ENCODE measurements at regions not wholly inside any gene's neighbourhood (a gene's known extent, or its start where the extent isn't known, plus 50 kb on each side); places are given as distances from the start of the nearest gene placed in this dataset.
A peak's percentile ranks its signal among the peaks of the same experiment; 100 is the strongest.

GRCh38 chr9:13429301-13430190 is 150.1 kb upstream of the MPDZ start:
- no peak overlapping the region for H3K4me3 ChIP-seq
- no peaks in the 10 kb centered on the region for H3K36me3 ChIP-seq (ENCODE audit: insufficient read depth, low read length)
- H3K9ac ChIP-seq (ENCODE audit: insufficient read length), result no peak overlapping the region
- no peaks in the 10 kb centered on the region for H3K9me3 ChIP-seq (ENCODE audit: low read depth, low read length)
- H3K27ac ChIP-seq, result no peak overlapping the region; the same call in 1 of the 2 replicates
- no peak for TF ChIP-seq EZH2 (IDR thresholded peaks at IDR 0.05)
- no peak for TF ChIP-seq FOXP2 (optimal IDR thresholded peaks at IDR 0.05; ENCODE audit: control extremely low read depth, extremely low read length, insufficient read depth)
- TF ChIP-seq POLR2AphosphoS5 (IDR thresholded peaks at IDR 0.05; ENCODE audit: borderline replicate concordance, low read depth, low read length), result no peak
- DNase-seq (ENCODE audit: low read depth, low spot score), result no peak

DNA sequence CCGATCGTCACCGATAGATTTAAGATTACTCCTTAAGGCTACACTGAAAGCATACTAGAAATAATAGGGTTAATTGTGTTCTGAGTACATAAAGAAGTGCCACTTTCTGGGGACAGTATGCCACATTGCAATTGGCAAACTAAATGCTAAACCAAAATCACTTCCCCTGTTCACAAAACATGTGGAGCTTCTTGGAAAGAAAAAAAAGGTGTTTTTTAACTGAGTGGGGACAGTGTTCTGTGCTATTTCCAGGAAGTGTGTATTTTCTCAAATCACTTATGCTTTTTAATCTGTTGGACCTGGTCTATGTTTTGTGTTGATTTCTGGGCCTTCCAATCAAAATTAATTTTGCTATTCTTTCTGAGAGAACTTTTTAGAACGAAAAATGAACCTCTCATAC is 149.3 kb upstream of the MPDZ start:
- no peaks in the 10 kb centered on the region for H3K9me3 ChIP-seq (ENCODE audit: low read depth, low read length)
- H3K27ac ChIP-seq, result peak overlapping the region; percentile 22; the same call in 1 of the 2 replicates
- no peak for DNase-seq (ENCODE audit: low read depth, low spot score)
- H3K4me3 ChIP-seq, result no peak overlapping the region
- no peak for TF ChIP-seq POLR2AphosphoS5 (IDR thresholded peaks at IDR 0.05; ENCODE audit: borderline replicate concordance, low read depth, low read length)
- no peak for TF ChIP-seq FOXP2 (optimal IDR thresholded peaks at IDR 0.05; ENCODE audit: control extremely low read depth, extremely low read length, insufficient read depth)
- TF ChIP-seq EZH2 (IDR thresholded peaks at IDR 0.05), result no peak
- H3K36me3 ChIP-seq (ENCODE audit: insufficient read depth, low read length), result no peaks in the 10 kb centered on the region
- no peak overlapping the region for H3K9ac ChIP-seq (ENCODE audit: insufficient read length)

- DNase-seq (ENCODE audit: low read depth, low spot score), result peak; percentile 79
- TF ChIP-seq POLR2AphosphoS5 (IDR thresholded peaks at IDR 0.05; ENCODE audit: borderline replicate concordance, low read depth, low read length) (no peak), FOXP2 (optimal IDR thresholded peaks at IDR 0.05; ENCODE audit: control extremely low read depth, extremely low read length, insufficient read depth) (no peak), EZH2 (IDR thresholded peaks at IDR 0.05) (no peak)
- Histone ChIP-seq H3K9me3 (ENCODE audit: low read depth, low read length) (no peaks in the 10 kb centered on the region), H3K4me3 (peak overlapping the region; percentile 69), H3K36me3 (ENCODE audit: insufficient read depth, low read length) (no peaks in the 10 kb centered on the region), H3K27ac (peak overlapping the region; percentile 63), H3K9ac (ENCODE audit: insufficient read length) (peak overlapping the region; percentile 28)
Measured at GRCh38 chr9:13427587-13427986, 148.1 kb upstream of the MPDZ start.

- no peaks in the 10 kb centered on the region for H3K9me3 ChIP-seq (ENCODE audit: low read depth, low read length)
- no peaks in the 10 kb centered on the region for H3K36me3 ChIP-seq (ENCODE audit: insufficient read depth, low read length)
- H3K9ac ChIP-seq (ENCODE audit: insufficient read length), result no peak overlapping the region
- TF ChIP-seq EZH2 (IDR thresholded peaks at IDR 0.05), result no peak
- no peak for TF ChIP-seq FOXP2 (optimal IDR thresholded peaks at IDR 0.05; ENCODE audit: control extremely low read depth, extremely low read length, insufficient read depth)
- no peak for TF ChIP-seq POLR2AphosphoS5 (IDR thresholded peaks at IDR 0.05; ENCODE audit: borderline replicate concordance, low read depth, low read length)
- no peak overlapping the region for H3K27ac ChIP-seq
- no peak overlapping the region for H3K4me3 ChIP-seq
- DNase-seq (ENCODE audit: low read depth, low spot score), result no peak
Measured at GRCh38 chr9:13426606-13427005, 147.1 kb upstream of the MPDZ start.

- Histone ChIP-seq H3K4me3 (no peak overlapping the region), H3K27ac (no peak overlapping the region), H3K36me3 (ENCODE audit: insufficient read depth, low read length) (no peaks in the 10 kb centered on the region), H3K9me3 (ENCODE audit: low read depth, low read length) (no peaks in the 10 kb centered on the region), H3K9ac (ENCODE audit: insufficient read length) (no peak overlapping the region)
- no peak for DNase-seq (ENCODE audit: low read depth, low spot score)
- no peak for TF ChIP-seq EZH2 (IDR thresholded peaks at IDR 0.05)
- TF ChIP-seq POLR2AphosphoS5 (IDR thresholded peaks at IDR 0.05; ENCODE audit: borderline replicate concordance, low read depth, low read length), result no peak
- TF ChIP-seq FOXP2 (optimal IDR thresholded peaks at IDR 0.05; ENCODE audit: control extremely low read depth, extremely low read length, insufficient read depth), result no peak
Measured at GRCh38 chr9:13424872-13425271, 145.4 kb upstream of the MPDZ start.

- Histone ChIP-seq H3K4me3 (no peak overlapping the region), H3K36me3 (ENCODE audit: insufficient read depth, low read length) (no peaks in the 10 kb centered on the region), H3K27ac (no peak overlapping the region), H3K9me3 (ENCODE audit: low read depth, low read length) (no peaks in the 10 kb centered on the region), H3K9ac (ENCODE audit: insufficient read length) (no peak overlapping the region)
- DNase-seq (ENCODE audit: low read depth, low spot score), result no peak
- TF ChIP-seq FOXP2 (optimal IDR thresholded peaks at IDR 0.05; ENCODE audit: control extremely low read depth, extremely low read length, insufficient read depth) (no peak), EZH2 (IDR thresholded peaks at IDR 0.05) (no peak), POLR2AphosphoS5 (IDR thresholded peaks at IDR 0.05; ENCODE audit: borderline replicate concordance, low read depth, low read length) (no peak)
Measured at GRCh38 chr9:13424204-13424603, 144.7 kb upstream of the MPDZ start.

- no peak for TF ChIP-seq POLR2AphosphoS5 (IDR thresholded peaks at IDR 0.05; ENCODE audit: borderline replicate concordance, low read depth, low read length)
- no peak for TF ChIP-seq FOXP2 (optimal IDR thresholded peaks at IDR 0.05; ENCODE audit: control extremely low read depth, extremely low read length, insufficient read depth)
- TF ChIP-seq EZH2 (IDR thresholded peaks at IDR 0.05), result no peak
- no peak for DNase-seq (ENCODE audit: low read depth, low spot score)
- Histone ChIP-seq H3K9ac (ENCODE audit: insufficient read length) (no peak overlapping the region), H3K4me3 (no peak overlapping the region), H3K9me3 (ENCODE audit: low read depth, low read length) (no peaks in the 10 kb centered on the region), H3K36me3 (ENCODE audit: insufficient read depth, low read length) (no peaks in the 10 kb centered on the region), H3K27ac (no peak overlapping the region)
Measured at GRCh38 chr9:13414349-13414748, 134.9 kb upstream of the MPDZ start.

DNA sequence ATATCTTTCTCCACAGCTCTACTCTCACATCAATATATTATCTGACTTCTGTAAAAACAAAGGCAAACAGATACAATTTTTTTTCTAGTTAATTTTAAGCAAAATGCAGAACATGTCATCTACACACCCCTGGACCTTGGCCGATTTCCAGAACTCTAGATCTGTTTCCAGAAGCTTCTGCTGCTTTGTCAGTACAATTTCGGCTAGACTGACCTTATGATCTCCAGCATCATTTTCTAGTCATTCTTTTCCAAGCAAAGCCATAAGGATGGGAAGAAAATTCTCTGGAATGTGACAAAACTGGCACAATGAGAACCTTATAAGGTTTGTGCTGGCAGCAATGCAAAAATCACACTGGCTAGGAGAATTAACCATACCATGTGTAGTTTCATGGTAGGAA is 132.8 kb upstream of the MPDZ start:
- Histone ChIP-seq H3K9me3 (ENCODE audit: low read depth, low read length) (no peaks in the 10 kb centered on the region), H3K36me3 (ENCODE audit: insufficient read depth, low read length) (no peaks in the 10 kb centered on the region), H3K4me3 (no peak overlapping the region), H3K9ac (ENCODE audit: insufficient read length) (no peak overlapping the region), H3K27ac (no peak overlapping the region)
- DNase-seq (ENCODE audit: low read depth, low spot score), result no peak
- TF ChIP-seq POLR2AphosphoS5 (IDR thresholded peaks at IDR 0.05; ENCODE audit: borderline replicate concordance, low read depth, low read length), result no peak
- TF ChIP-seq FOXP2 (optimal IDR thresholded peaks at IDR 0.05; ENCODE audit: control extremely low read depth, extremely low read length, insufficient read depth), result no peak
- no peak for TF ChIP-seq EZH2 (IDR thresholded peaks at IDR 0.05)

Data from SK-N-MC (cell line).